ENCODE measurements at regions not wholly inside any gene's neighbourhood (a gene's known extent, or its start where the extent isn't known, plus 50 kb on each side); places are given as distances from the start of the nearest gene placed in this dataset.

DNA sequence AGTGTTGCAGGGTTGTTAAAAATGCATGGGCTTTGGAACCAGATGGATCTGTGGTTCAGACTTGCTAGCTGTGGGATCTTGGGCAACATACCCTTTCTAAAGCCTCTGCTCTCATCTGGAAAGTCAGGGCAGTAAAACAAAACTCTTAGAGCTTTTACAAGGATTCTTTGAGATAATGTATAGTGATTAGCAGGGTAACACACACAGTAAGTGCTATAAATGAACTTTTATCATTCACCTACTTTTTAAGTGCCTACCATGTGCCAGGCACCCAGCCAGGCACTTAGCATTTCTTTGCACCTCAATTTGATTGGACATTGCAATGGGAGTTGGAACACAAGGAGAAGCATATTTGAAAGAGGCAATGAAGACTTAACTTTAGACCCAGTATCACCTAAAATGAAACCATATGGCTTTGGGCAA is 208.6 kb upstream of the PAPPA start:
- TF ChIP-seq EZH2phosphoT487 (IDR thresholded peaks at IDR 0.05; ENCODE audit: low read length) (no peak), EZH2 (optimal IDR thresholded peaks at IDR 0.05; ENCODE audit: low read depth, low read length) (no peak)
- TF ChIP-seq, protein P1, sequence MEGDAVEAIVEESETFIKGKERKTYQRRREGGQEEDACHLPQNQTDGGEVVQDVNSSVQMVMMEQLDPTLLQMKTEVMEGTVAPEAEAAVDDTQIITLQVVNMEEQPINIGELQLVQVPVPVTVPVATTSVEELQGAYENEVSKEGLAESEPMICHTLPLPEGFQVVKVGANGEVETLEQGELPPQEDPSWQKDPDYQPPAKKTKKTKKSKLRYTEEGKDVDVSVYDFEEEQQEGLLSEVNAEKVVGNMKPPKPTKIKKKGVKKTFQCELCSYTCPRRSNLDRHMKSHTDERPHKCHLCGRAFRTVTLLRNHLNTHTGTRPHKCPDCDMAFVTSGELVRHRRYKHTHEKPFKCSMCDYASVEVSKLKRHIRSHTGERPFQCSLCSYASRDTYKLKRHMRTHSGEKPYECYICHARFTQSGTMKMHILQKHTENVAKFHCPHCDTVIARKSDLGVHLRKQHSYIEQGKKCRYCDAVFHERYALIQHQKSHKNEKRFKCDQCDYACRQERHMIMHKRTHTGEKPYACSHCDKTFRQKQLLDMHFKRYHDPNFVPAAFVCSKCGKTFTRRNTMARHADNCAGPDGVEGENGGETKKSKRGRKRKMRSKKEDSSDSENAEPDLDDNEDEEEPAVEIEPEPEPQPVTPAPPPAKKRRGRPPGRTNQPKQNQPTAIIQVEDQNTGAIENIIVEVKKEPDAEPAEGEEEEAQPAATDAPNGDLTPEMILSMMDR (IDR thresholded peaks at IDR 0.05; ENCODE audit: low read length): no peak
